ENCODE measurements at regions not wholly inside any gene's neighbourhood (a gene's known extent, or its start where the extent isn't known, plus 50 kb on each side); places are given as distances from the start of the nearest gene placed in this dataset.

- TF ChIP-seq CTCF (IDR thresholded peaks at IDR 0.05), result no peak
- no peak for TF ChIP-seq POLR2A (IDR thresholded peaks at IDR 0.05)
Observed at GRCh38 chr11:107139396-107139795, 121.1 kb upstream of the GUCY1A2 start.
